IMR-90 (cell line): ENCODE measurements at regions not wholly inside any gene's neighbourhood (a gene's known extent, or its start where the extent isn't known, plus 50 kb on each side); places are given as distances from the start of the nearest gene placed in this dataset.

Experiments used
- CTCF ChIP-seq: conservative IDR thresholded peaks from 2 replicates; pipeline ENCODE4 v1.5.1; 2012; ENCODE audit warnings: mild to moderate bottlenecking, low read depth, low read length, improper control_type of control experiment
- POLR2A ChIP-seq: IDR thresholded peaks from 2 replicates; pipeline ENCODE4 v1.6.1; 2012; ENCODE audit warnings: mild to moderate bottlenecking, low read depth, low read length

- no peak for TF ChIP-seq POLR2A
- TF ChIP-seq CTCF = no peak
Measured at GRCh38 chr11:92894197-92894596, 75.3 kb upstream of the MTNR1B start.
